ENCODE measurements at regions not wholly inside any gene's neighbourhood (a gene's known extent, or its start where the extent isn't known, plus 50 kb on each side); places are given as distances from the start of the nearest gene placed in this dataset.

- peaks cover 8% of the 10 kb centered on the region for H3K4me1 ChIP-seq (ENCODE audit: control insufficient read depth, insufficient read depth, low read length)
- H3K9me3 ChIP-seq (ENCODE audit: control insufficient read depth, low read length) = no peaks in the 10 kb centered on the region
- H3K9ac ChIP-seq (ENCODE audit: low read length) = no peak overlapping the region
- H3K36me3 ChIP-seq (ENCODE audit: control insufficient read depth, insufficient read depth, low read length) = no peaks in the 10 kb centered on the region
- H3K4me3 ChIP-seq (ENCODE audit: low read length) = no peak overlapping the region
- H3K27me3 ChIP-seq (ENCODE audit: control insufficient read depth, insufficient read depth, low read length) = no peaks in the 10 kb centered on the region
Observed at GRCh38 chr21:35245879-35246278, 196.8 kb upstream of the RUNX1 start.

- Histone ChIP-seq H3K36me3 (ENCODE audit: control insufficient read depth, insufficient read depth, low read length) (no peaks in the 10 kb centered on the region), H3K9ac (ENCODE audit: low read length) (no peak overlapping the region), H3K27me3 (ENCODE audit: control insufficient read depth, insufficient read depth, low read length) (no peaks in the 10 kb centered on the region), H3K4me3 (ENCODE audit: low read length) (no peak overlapping the region), H3K9me3 (ENCODE audit: control insufficient read depth, low read length) (no peaks in the 10 kb centered on the region), H3K4me1 (ENCODE audit: control insufficient read depth, insufficient read depth, low read length) (peaks cover 8% of the 10 kb centered on the region)
Observed at GRCh38 chr21:35244514-35244913, 195.4 kb upstream of the RUNX1 start.

- no peaks in the 10 kb centered on the region for H3K9me3 ChIP-seq (ENCODE audit: control insufficient read depth, low read length)
- H3K9ac ChIP-seq (ENCODE audit: low read length) = no peak overlapping the region
- peaks cover 8% of the 10 kb centered on the region for H3K4me1 ChIP-seq (ENCODE audit: control insufficient read depth, insufficient read depth, low read length)
- no peaks in the 10 kb centered on the region for H3K27me3 ChIP-seq (ENCODE audit: control insufficient read depth, insufficient read depth, low read length)
- H3K36me3 ChIP-seq (ENCODE audit: control insufficient read depth, insufficient read depth, low read length) = no peaks in the 10 kb centered on the region
- no peak overlapping the region for H3K4me3 ChIP-seq (ENCODE audit: low read length)
Observed at GRCh38 chr21:35243171-35243570, 194.1 kb upstream of the RUNX1 start.

- Histone ChIP-seq H3K27me3 (ENCODE audit: control insufficient read depth, insufficient read depth, low read length) (no peaks in the 10 kb centered on the region), H3K9me3 (ENCODE audit: control insufficient read depth, low read length) (no peaks in the 10 kb centered on the region), H3K36me3 (ENCODE audit: control insufficient read depth, insufficient read depth, low read length) (no peaks in the 10 kb centered on the region), H3K4me1 (ENCODE audit: control insufficient read depth, insufficient read depth, low read length) (peaks cover 4% of the 10 kb centered on the region), H3K4me3 (ENCODE audit: low read length) (no peak overlapping the region), H3K9ac (ENCODE audit: low read length) (no peak overlapping the region)
Observed at GRCh38 chr21:35239811-35240219, 190.7 kb upstream of the RUNX1 start.

DNA sequence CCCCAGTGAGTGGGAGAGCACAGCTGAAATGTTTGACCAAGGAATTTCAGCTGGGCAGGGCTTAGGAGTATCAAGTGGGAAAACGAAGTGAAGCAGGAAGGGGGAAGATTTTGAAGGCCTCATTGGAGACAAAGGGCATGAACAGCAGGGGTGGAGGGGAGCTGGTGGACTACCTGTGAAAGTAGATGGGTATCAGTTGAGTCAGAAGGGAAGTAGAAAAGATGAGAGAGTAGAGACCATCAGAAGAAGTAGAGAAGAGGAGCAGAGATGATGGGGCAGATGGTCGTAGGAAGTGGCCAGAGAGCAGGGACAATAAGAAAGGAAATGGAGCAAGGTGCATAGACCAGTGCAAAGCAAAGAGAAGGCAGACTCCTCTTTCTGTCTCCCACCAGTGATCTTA, 189.0 kb upstream of the RUNX1 start:
- H3K4me1 ChIP-seq (ENCODE audit: control insufficient read depth, insufficient read depth, low read length) = peaks cover 4% of the 10 kb centered on the region
- H3K9ac ChIP-seq (ENCODE audit: low read length) = no peak overlapping the region
- H3K4me3 ChIP-seq (ENCODE audit: low read length) = no peak overlapping the region
- no peaks in the 10 kb centered on the region for H3K27me3 ChIP-seq (ENCODE audit: control insufficient read depth, insufficient read depth, low read length)
- no peaks in the 10 kb centered on the region for H3K9me3 ChIP-seq (ENCODE audit: control insufficient read depth, low read length)
- H3K36me3 ChIP-seq (ENCODE audit: control insufficient read depth, insufficient read depth, low read length) = no peaks in the 10 kb centered on the region

DNA sequence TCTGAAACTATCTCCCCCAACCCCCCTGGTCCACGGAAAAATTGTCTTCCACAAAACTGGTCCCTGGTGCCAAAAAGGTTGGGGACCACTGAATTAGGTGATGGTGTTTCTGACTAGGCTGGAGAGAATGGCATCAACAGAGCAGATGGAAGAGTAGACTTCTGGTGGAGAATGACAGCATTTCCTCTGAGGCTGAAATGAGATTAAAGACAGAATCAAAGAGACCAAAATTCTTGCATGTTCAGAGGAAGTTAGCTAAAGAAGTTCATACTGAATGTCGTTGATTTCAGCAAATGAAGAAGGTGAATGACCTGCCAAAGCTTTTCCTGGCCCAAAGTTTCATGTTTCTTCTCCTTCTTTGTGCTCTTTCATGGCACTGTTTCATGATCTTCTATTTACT, 188.2 kb upstream of the RUNX1 start:
- H3K4me1 ChIP-seq (ENCODE audit: control insufficient read depth, insufficient read depth, low read length) = peaks cover 4% of the 10 kb centered on the region
- no peaks in the 10 kb centered on the region for H3K27me3 ChIP-seq (ENCODE audit: control insufficient read depth, insufficient read depth, low read length)
- H3K36me3 ChIP-seq (ENCODE audit: control insufficient read depth, insufficient read depth, low read length) = no peaks in the 10 kb centered on the region
- no peak overlapping the region for H3K4me3 ChIP-seq (ENCODE audit: low read length)
- H3K9me3 ChIP-seq (ENCODE audit: control insufficient read depth, low read length) = no peaks in the 10 kb centered on the region
- H3K9ac ChIP-seq (ENCODE audit: low read length) = no peak overlapping the region

- H3K9ac ChIP-seq (ENCODE audit: low read length) = no peak overlapping the region
- H3K27me3 ChIP-seq (ENCODE audit: control insufficient read depth, insufficient read depth, low read length) = no peaks in the 10 kb centered on the region
- peaks cover 4% of the 10 kb centered on the region for H3K4me1 ChIP-seq (ENCODE audit: control insufficient read depth, insufficient read depth, low read length)
- H3K9me3 ChIP-seq (ENCODE audit: control insufficient read depth, low read length) = no peaks in the 10 kb centered on the region
- no peaks in the 10 kb centered on the region for H3K36me3 ChIP-seq (ENCODE audit: control insufficient read depth, insufficient read depth, low read length)
- H3K4me3 ChIP-seq (ENCODE audit: low read length) = no peak overlapping the region
Observed at GRCh38 chr21:35236090-35236489, 187.0 kb upstream of the RUNX1 start.

GRCh38 chr21:35234725-35235124, 185.6 kb upstream of the RUNX1 start:
- peaks cover 4% of the 10 kb centered on the region for H3K4me1 ChIP-seq (ENCODE audit: control insufficient read depth, insufficient read depth, low read length)
- no peak overlapping the region for H3K4me3 ChIP-seq (ENCODE audit: low read length)
- H3K9ac ChIP-seq (ENCODE audit: low read length) = no peak overlapping the region
- no peaks in the 10 kb centered on the region for H3K27me3 ChIP-seq (ENCODE audit: control insufficient read depth, insufficient read depth, low read length)
- H3K9me3 ChIP-seq (ENCODE audit: control insufficient read depth, low read length) = no peaks in the 10 kb centered on the region
- no peaks in the 10 kb centered on the region for H3K36me3 ChIP-seq (ENCODE audit: control insufficient read depth, insufficient read depth, low read length)

DNA sequence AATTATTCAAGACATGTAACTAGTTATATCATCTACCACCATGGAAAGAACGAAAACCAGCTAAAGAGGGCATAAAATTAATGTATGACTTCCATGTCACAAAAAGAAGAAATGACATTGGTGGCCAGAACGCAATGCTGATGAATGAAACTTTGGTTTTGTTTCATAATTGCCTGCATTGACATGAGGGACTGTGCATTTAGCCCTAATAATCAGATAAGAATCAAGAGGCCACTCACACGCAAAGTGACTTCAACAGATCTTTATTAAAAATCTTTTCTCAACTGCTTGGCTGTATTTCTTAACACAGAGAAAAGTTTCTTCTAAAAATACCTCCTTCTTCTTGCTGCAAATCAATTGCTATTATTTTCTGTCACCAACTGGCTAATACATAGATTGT, 184.7 kb upstream of the RUNX1 start:
- Histone ChIP-seq H3K4me3 (ENCODE audit: low read length) (no peak overlapping the region), H3K9me3 (ENCODE audit: control insufficient read depth, low read length) (no peaks in the 10 kb centered on the region), H3K27me3 (ENCODE audit: control insufficient read depth, insufficient read depth, low read length) (no peaks in the 10 kb centered on the region), H3K4me1 (ENCODE audit: control insufficient read depth, insufficient read depth, low read length) (peaks cover 4% of the 10 kb centered on the region), H3K9ac (ENCODE audit: low read length) (no peak overlapping the region), H3K36me3 (ENCODE audit: control insufficient read depth, insufficient read depth, low read length) (no peaks in the 10 kb centered on the region)

GRCh38 chr21:35232545-35233176, 183.6 kb upstream of the RUNX1 start:
- Histone ChIP-seq H3K9me3 (ENCODE audit: control insufficient read depth, low read length) (no peaks in the 10 kb centered on the region), H3K9ac (ENCODE audit: low read length) (no peak overlapping the region), H3K36me3 (ENCODE audit: control insufficient read depth, insufficient read depth, low read length) (no peaks in the 10 kb centered on the region), H3K4me3 (ENCODE audit: low read length) (no peak overlapping the region), H3K27me3 (ENCODE audit: control insufficient read depth, insufficient read depth, low read length) (no peaks in the 10 kb centered on the region), H3K4me1 (ENCODE audit: control insufficient read depth, insufficient read depth, low read length) (peaks cover 4% of the 10 kb centered on the region)

- Histone ChIP-seq H3K36me3 (ENCODE audit: control insufficient read depth, insufficient read depth, low read length) (no peaks in the 10 kb centered on the region), H3K4me1 (ENCODE audit: control insufficient read depth, insufficient read depth, low read length) (peaks cover 5% of the 10 kb centered on the region), H3K4me3 (ENCODE audit: low read length) (no peak overlapping the region), H3K9me3 (ENCODE audit: control insufficient read depth, low read length) (no peaks in the 10 kb centered on the region), H3K27me3 (ENCODE audit: control insufficient read depth, insufficient read depth, low read length) (no peaks in the 10 kb centered on the region), H3K9ac (ENCODE audit: low read length) (no peak overlapping the region)
Observed at GRCh38 chr21:35231090-35231489, 182.0 kb upstream of the RUNX1 start.

DNA sequence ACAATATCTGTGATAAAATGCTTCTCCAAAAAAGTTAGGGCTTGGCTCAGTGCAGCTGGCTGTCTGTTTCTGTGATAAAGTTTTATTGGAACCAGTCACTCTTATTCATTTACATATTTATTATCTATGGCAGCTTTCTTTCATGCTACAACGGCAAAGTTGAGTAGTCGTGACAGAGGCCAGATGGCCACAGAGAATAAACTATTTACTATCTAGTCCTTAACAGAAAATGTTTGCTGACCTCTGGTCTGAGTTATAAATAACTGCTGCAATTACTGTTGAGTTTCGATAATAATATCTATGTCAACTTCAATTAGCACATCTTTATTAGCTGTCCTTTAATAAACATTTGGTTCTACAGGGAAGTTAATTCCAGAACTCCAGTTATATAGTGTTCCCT, 180.2 kb upstream of the RUNX1 start:
- Histone ChIP-seq H3K9me3 (ENCODE audit: control insufficient read depth, low read length) (no peaks in the 10 kb centered on the region), H3K27me3 (ENCODE audit: control insufficient read depth, insufficient read depth, low read length) (no peaks in the 10 kb centered on the region), H3K4me1 (ENCODE audit: control insufficient read depth, insufficient read depth, low read length) (peaks cover 5% of the 10 kb centered on the region), H3K4me3 (ENCODE audit: low read length) (no peak overlapping the region), H3K9ac (ENCODE audit: low read length) (no peak overlapping the region), H3K36me3 (ENCODE audit: control insufficient read depth, insufficient read depth, low read length) (no peaks in the 10 kb centered on the region)

- H3K4me1 ChIP-seq (ENCODE audit: control insufficient read depth, insufficient read depth, low read length) = peaks cover 5% of the 10 kb centered on the region
- H3K36me3 ChIP-seq (ENCODE audit: control insufficient read depth, insufficient read depth, low read length) = no peaks in the 10 kb centered on the region
- H3K9ac ChIP-seq (ENCODE audit: low read length) = no peak overlapping the region
- no peaks in the 10 kb centered on the region for H3K27me3 ChIP-seq (ENCODE audit: control insufficient read depth, insufficient read depth, low read length)
- H3K9me3 ChIP-seq (ENCODE audit: control insufficient read depth, low read length) = no peaks in the 10 kb centered on the region
- no peak overlapping the region for H3K4me3 ChIP-seq (ENCODE audit: low read length)
Observed at GRCh38 chr21:35227786-35228185, 178.7 kb upstream of the RUNX1 start.
